Myocyte (in vitro differentiated cells): ENCODE measurements at regions not wholly inside any gene's neighbourhood (a gene's known extent, or its start where the extent isn't known, plus 50 kb on each side); places are given as distances from the start of the nearest gene placed in this dataset.

Source experiments
- DNase-seq: peaks from one replicate; pipeline ENCODE4 v3.0.0-alpha.2; 2012; ENCODE audit warnings: low read depth

GRCh38 chr18:78634061-78634696 lies 345.4 kb upstream of the SALL3 start:
- DNase-seq, result no peak

- DNase-seq, result no peak
These were observed 344.4 kb upstream of the SALL3 start for GRCh38 chr18:78635093-78635800.

GRCh38 chr18:78636260-78636659 lies 343.4 kb upstream of the SALL3 start:
- no peak for DNase-seq

- no peak for DNase-seq
These were observed 341.9 kb upstream of the SALL3 start for GRCh38 chr18:78637442-78638402.

GRCh38 chr18:78639006-78639950 lies 340.3 kb upstream of the SALL3 start:
- no peak for DNase-seq

- no peak for DNase-seq
These were observed 339.2 kb upstream of the SALL3 start for GRCh38 chr18:78640246-78640995.

GRCh38 chr18:78641689-78642231 lies 337.9 kb upstream of the SALL3 start:
- DNase-seq, result no peak

- DNase-seq, result no peak
These were observed 337.2 kb upstream of the SALL3 start for GRCh38 chr18:78642296-78642951.

- no peak for DNase-seq
These were observed 336.6 kb upstream of the SALL3 start for GRCh38 chr18:78643004-78643403.

GRCh38 chr18:78643981-78644380 lies 335.6 kb upstream of the SALL3 start:
- no peak for DNase-seq

- no peak for DNase-seq
These were observed 334.4 kb upstream of the SALL3 start for GRCh38 chr18:78645216-78645615.

- DNase-seq, result no peak
These were observed 332.6 kb upstream of the SALL3 start for GRCh38 chr18:78647018-78647417.

- no peak for DNase-seq
These were observed 330.2 kb upstream of the SALL3 start for GRCh38 chr18:78649421-78649820.

- no peak for DNase-seq
These were observed 328.7 kb upstream of the SALL3 start for GRCh38 chr18:78650926-78651325.

- no peak for DNase-seq
These were observed 327.5 kb upstream of the SALL3 start for GRCh38 chr18:78652001-78652545.

- no peak for DNase-seq
These were observed 323.7 kb upstream of the SALL3 start for GRCh38 chr18:78655921-78656320.

- DNase-seq, result no peak
These were observed 323.2 kb upstream of the SALL3 start for GRCh38 chr18:78656346-78656925.

GRCh38 chr18:78658531-78658930 lies 321.1 kb upstream of the SALL3 start:
- DNase-seq, result no peak

GRCh38 chr18:78659057-78659456 lies 320.6 kb upstream of the SALL3 start:
- no peak for DNase-seq
